RWPE2 (cell line): ENCODE measurements at regions not wholly inside any gene's neighbourhood (a gene's known extent, or its start where the extent isn't known, plus 50 kb on each side); places are given as distances from the start of the nearest gene placed in this dataset.
"Not testable (repeated sequence)": the region's sequence is repeated elsewhere in the genome, so short reads cannot be mapped to it uniquely, and the experiment has no call there.

Experiments used
- ATAC-seq: fragments of 200-7000 bp; cut with Tn5 transposase; 3 replicates; pipeline ENCODE4 v1.9.1; 2021; ENCODE audit warnings: low read depth
- DNase-seq: peaks from one replicate; pipeline ENCODE4 v3.0.0-alpha.2; 2020; ENCODE audit warnings: low spot score
- H3K27ac ChIP-seq: fragments of 450-650 bp; 2 replicates; pipeline ENCODE4 v1.5.1; 2017; ENCODE audit warnings: mild to moderate bottlenecking; ENCODE audit not compliant: poor library complexity, severe bottlenecking
- H3K27me3 ChIP-seq: fragments of 250-450 bp; sonication (Bioruptor Pico); 2 replicates; pipeline ENCODE4 v1.5.1; 2021; ENCODE audit warnings: mild to moderate bottlenecking, moderate library complexity; ENCODE audit not compliant: insufficient read depth, poor library complexity, severe bottlenecking
- H3K36me3 ChIP-seq: fragments of 250-450 bp; sonication (Bioruptor Pico); 2 replicates; pipeline ENCODE4 v1.5.1; 2020; ENCODE audit warnings: low read depth, mild to moderate bottlenecking, moderate library complexity
- H3K4me1 ChIP-seq: fragments of 250-450 bp; sonication (Bioruptor Pico); 2 replicates; pipeline ENCODE4 v1.5.1; 2021; ENCODE audit warnings: mild to moderate bottlenecking, moderate library complexity; ENCODE audit not compliant: insufficient read depth, poor library complexity, severe bottlenecking
- H3K4me3 ChIP-seq: fragments of 250-450 bp; sonication (Bioruptor Pico); 2 replicates; pipeline ENCODE4 v1.5.1; 2021; ENCODE audit warnings: mild to moderate bottlenecking, moderate library complexity; ENCODE audit not compliant: severe bottlenecking
- H3K9me3 ChIP-seq: fragments of 250-450 bp; sonication (Bioruptor Pico); 2 replicates; pipeline ENCODE4 v1.5.1; 2021; ENCODE audit warnings: mild to moderate bottlenecking, moderate library complexity; ENCODE audit not compliant: severe bottlenecking
- CTCF ChIP-seq: fragments of 450-650 bp; IDR thresholded peaks from one replicate; pipeline ENCODE4 v1.5.1; 2017; ENCODE audit warnings: mild to moderate bottlenecking, moderate library complexity; ENCODE audit not compliant: poor library complexity, severe bottlenecking

GRCh38 chr5:142213077-142213476 is 104.5 kb downstream of the NDFIP1 start:
- Histone ChIP-seq H3K36me3 (no peaks in the 10 kb centered on the region), H3K9me3 (no peaks in the 10 kb centered on the region), H3K27me3 (no peaks in the 10 kb centered on the region), H3K27ac (no peak overlapping the region), H3K4me1 (peaks cover 17% of the 10 kb centered on the region), H3K4me3 (no peak overlapping the region)
- no peak for TF ChIP-seq CTCF
- no peak for DNase-seq
- no peak for ATAC-seq

GRCh38 chr5:142211918-142212317 is 103.3 kb downstream of the NDFIP1 start:
- no peak overlapping the region for H3K27ac ChIP-seq
- H3K36me3 ChIP-seq = no peaks in the 10 kb centered on the region
- no peaks in the 10 kb centered on the region for H3K27me3 ChIP-seq
- no peaks in the 10 kb centered on the region for H3K9me3 ChIP-seq
- no peak for TF ChIP-seq CTCF
- ATAC-seq (no peak), DNase-seq (no peak)
- H3K4me3 ChIP-seq = no peak overlapping the region
- H3K4me1 ChIP-seq = peaks cover 17% of the 10 kb centered on the region

- H3K27ac ChIP-seq = no peak overlapping the region
- no peak for TF ChIP-seq CTCF
- peaks cover 8% of the 10 kb centered on the region for H3K4me1 ChIP-seq
- no peaks in the 10 kb centered on the region for H3K27me3 ChIP-seq
- H3K4me3 ChIP-seq = no peak overlapping the region
- DNase-seq = no peak
- no peaks in the 10 kb centered on the region for H3K9me3 ChIP-seq
- no peak for ATAC-seq
- H3K36me3 ChIP-seq = no peaks in the 10 kb centered on the region
These were observed 102.4 kb downstream of the NDFIP1 start for GRCh38 chr5:142210864-142211412.

- H3K4me3 ChIP-seq = no peak overlapping the region
- no peak overlapping the region for H3K27ac ChIP-seq
- peaks cover under 1% of the 10 kb centered on the region for H3K4me1 ChIP-seq
- ATAC-seq (no peak), DNase-seq (no peak)
- no peaks in the 10 kb centered on the region for H3K27me3 ChIP-seq
- TF ChIP-seq CTCF = no peak
- H3K36me3 ChIP-seq = no peaks in the 10 kb centered on the region
- H3K9me3 ChIP-seq = no peaks in the 10 kb centered on the region
These were observed 101.4 kb downstream of the NDFIP1 start for GRCh38 chr5:142210011-142210410.

- Histone ChIP-seq H3K27me3 (no peaks in the 10 kb centered on the region), H3K9me3 (no peaks in the 10 kb centered on the region), H3K4me3 (no peak overlapping the region), H3K27ac (no peak overlapping the region), H3K4me1 (no peaks in the 10 kb centered on the region), H3K36me3 (no peaks in the 10 kb centered on the region)
- ATAC-seq (no peak), DNase-seq (no peak)
- no peak for TF ChIP-seq CTCF
These were observed 100.3 kb downstream of the NDFIP1 start for GRCh38 chr5:142208777-142209312.

- not testable (repeated sequence) for H3K9me3 ChIP-seq, H3K4me3 ChIP-seq, ATAC-seq, H3K27me3 ChIP-seq, H3K4me1 ChIP-seq, H3K36me3 ChIP-seq, DNase-seq, H3K27ac ChIP-seq
These were observed 99.7 kb downstream of the NDFIP1 start for GRCh38 chr5:142208244-142208643.
